ENCODE measurements at regions not wholly inside any gene's neighbourhood (a gene's known extent, or its start where the extent isn't known, plus 50 kb on each side); places are given as distances from the start of the nearest gene placed in this dataset.
"Not testable (repeated sequence)": the region's sequence is repeated elsewhere in the genome, so short reads cannot be mapped to it uniquely, and the experiment has no call there.

DNA sequence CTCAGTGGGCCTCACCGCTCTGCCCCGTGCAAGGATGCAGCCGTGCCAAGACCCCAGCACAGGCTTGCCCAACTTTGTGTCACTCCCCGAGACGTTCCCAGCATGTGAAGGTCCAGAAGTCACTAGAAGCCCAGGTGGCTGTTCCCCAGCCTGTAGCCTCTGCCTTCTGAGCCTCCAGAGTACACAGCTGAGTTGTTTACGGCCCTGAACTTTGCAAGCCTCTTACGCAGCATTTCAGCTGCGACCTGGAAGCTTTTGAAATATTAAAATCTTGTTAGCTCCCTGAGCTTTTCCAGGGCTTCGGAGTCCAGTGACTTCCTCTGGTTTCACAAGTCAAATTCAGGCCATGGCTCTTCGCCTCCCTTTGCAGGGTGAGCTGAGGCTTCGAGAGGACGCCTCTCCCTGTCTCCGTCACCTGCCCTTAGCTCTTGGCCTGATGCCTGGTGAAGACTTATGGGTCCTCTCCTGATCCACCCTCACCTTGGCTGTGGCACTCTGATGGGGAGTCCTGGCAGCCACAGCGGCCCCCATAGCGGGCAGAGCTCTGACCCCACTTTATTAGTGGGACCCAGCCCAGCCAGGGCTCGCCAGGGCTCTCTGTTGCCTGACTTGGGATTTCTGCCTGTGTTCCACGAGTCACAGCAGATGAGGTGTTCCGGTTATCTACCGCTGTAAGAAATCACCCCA lies 76.5 kb upstream of the HPCAL1 start:
- H3K4me3 ChIP-seq (ENCODE audit: control insufficient read depth, low read depth, low read length): no peak overlapping the region
- DNase-seq (ENCODE audit: low read depth): no peak
- no peak for TF ChIP-seq CTCF (IDR thresholded peaks at IDR 0.05; ENCODE audit: control insufficient read depth, insufficient read depth, low read depth, low read length, missing control alignments)

DNA sequence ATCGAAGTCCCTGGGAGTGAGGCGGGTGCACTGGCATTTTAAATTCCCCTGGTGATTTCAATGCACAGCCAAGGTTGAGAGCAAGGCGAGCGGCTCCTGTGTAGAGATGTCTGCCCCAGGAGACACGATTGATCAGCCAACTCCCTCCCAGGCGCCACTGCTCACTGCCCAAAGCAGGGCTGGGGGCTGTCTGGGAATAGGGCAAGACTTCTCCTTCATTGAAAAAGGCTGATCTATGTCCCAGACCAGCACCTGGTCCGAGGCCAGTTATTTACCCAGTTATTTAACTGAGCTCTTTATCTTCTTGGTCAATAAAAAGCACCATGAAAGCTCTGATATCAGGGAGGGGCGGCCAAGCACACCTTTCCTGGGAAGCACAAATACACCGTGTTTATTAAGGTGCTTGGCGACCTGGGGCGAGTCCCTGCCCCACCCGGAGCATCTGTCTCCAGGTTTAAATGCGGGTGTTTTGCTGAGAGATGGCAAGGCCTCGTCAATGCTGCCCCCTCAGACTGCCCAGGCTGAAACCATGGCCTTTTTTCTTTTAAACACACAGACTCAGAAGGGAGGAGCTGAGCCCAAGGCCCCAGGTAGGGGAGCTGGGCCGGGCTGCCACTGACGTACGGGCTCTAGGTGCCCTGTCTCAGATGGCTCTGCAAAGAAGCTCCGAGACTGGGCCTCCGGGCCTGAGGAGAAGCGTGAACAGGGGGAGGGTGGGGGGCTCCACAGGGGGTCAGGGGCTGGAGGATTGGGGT lies 73.9 kb upstream of the HPCAL1 start:
- DNase-seq (ENCODE audit: low read depth): no peak
- TF ChIP-seq CTCF (IDR thresholded peaks at IDR 0.05; ENCODE audit: control insufficient read depth, insufficient read depth, low read depth, low read length, missing control alignments): no peak
- H3K4me3 ChIP-seq (ENCODE audit: control insufficient read depth, low read depth, low read length): no peak overlapping the region

DNA sequence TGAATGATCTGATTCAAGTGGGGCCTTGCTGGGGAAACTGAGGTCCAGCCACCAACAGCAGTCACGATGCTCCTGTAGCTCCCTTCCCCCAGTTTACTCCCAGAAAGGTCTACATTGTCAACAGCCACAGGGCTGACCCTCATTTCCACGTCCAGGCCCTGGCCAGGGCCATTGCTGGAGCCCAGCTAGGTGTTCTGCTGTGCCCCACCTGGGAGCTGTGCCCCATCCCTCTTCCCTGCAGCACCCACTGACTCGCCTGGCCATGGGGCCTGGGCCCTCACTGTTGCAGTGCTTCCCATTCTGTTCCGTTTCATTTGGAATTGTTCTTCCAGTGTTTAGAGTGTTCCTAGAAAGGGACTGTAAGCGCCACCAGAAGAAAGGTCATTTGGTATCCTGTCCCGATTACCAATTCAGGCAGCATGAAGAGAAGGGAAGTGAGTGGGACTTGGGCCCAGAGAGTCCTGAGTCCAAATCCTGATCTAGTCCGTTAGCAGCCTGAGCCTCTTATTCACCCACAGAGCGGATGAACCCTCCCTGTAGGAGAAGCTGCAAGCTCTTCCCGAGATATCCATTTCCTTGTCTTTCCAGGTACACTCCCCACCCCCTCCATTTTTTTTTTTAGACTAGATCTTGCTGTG lies 73.1 kb upstream of the HPCAL1 start:
- TF ChIP-seq CTCF (IDR thresholded peaks at IDR 0.05; ENCODE audit: control insufficient read depth, insufficient read depth, low read depth, low read length, missing control alignments): no peak
- no peak overlapping the region for H3K4me3 ChIP-seq (ENCODE audit: control insufficient read depth, low read depth, low read length)
- no peak for DNase-seq (ENCODE audit: low read depth)

- no peak overlapping the region for H3K4me3 ChIP-seq (ENCODE audit: control insufficient read depth, low read depth, low read length)
- TF ChIP-seq CTCF (IDR thresholded peaks at IDR 0.05; ENCODE audit: control insufficient read depth, insufficient read depth, low read depth, low read length, missing control alignments): no peak
- DNase-seq (ENCODE audit: low read depth): no peak
Observed at GRCh38 chr2:10230499-10230898, 72.2 kb upstream of the HPCAL1 start.

DNA sequence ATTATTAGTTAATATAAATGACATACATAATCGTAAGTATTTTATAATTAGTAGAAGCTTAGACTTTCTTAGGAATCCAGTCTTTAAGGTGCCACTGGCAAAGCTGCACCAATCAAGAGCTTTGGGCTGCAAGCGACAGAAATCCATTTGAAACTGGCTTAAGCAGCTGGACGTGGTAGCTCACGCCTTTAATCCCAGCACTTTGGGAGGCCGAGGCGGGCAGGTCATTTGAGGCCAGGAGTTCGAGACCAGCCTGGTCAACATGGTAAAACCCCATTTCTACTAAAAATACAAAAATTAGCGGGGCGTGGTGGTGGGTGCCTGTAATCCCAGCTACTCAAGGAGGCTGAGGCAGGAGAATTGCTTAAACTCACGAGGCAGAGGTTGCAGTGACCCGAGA lies 71.8 kb upstream of the HPCAL1 start:
- not testable (repeated sequence) for DNase-seq (ENCODE audit: low read depth); H3K4me3 ChIP-seq (ENCODE audit: control insufficient read depth, low read depth, low read length)

DNA sequence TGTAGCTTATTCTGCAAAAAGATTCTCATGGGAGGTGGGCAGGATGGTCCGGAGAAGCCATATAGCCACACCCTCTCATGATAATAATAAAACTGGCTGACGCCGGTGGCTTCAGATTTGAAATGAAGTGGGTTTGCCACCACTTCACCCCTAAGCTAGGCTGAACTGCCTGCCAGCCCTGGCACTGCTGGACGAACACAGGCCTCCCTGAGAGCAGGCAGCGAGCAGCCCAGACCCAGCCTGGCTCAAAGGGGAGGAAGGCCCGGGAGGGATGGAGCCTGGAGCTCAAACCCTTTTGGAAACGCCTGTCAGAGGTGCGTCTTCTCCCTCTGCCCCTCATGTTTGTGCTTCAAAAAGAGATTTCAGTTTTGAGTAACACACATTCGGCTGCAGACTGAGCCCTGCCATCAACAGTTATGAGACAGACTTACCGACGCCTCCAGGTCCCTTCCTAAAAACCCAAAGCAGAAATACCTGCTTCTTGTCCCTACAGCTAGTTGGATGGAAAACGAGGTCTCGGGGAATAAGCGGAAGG lies 71.1 kb upstream of the HPCAL1 start:
- TF ChIP-seq CTCF (IDR thresholded peaks at IDR 0.05; ENCODE audit: control insufficient read depth, insufficient read depth, low read depth, low read length, missing control alignments): no peak
- no peak overlapping the region for H3K4me3 ChIP-seq (ENCODE audit: control insufficient read depth, low read depth, low read length)
- DNase-seq (ENCODE audit: low read depth): no peak

Data from AG09309 (cell line).